ENCODE measurements at regions not wholly inside any gene's neighbourhood (a gene's known extent, or its start where the extent isn't known, plus 50 kb on each side); places are given as distances from the start of the nearest gene placed in this dataset.

DNA sequence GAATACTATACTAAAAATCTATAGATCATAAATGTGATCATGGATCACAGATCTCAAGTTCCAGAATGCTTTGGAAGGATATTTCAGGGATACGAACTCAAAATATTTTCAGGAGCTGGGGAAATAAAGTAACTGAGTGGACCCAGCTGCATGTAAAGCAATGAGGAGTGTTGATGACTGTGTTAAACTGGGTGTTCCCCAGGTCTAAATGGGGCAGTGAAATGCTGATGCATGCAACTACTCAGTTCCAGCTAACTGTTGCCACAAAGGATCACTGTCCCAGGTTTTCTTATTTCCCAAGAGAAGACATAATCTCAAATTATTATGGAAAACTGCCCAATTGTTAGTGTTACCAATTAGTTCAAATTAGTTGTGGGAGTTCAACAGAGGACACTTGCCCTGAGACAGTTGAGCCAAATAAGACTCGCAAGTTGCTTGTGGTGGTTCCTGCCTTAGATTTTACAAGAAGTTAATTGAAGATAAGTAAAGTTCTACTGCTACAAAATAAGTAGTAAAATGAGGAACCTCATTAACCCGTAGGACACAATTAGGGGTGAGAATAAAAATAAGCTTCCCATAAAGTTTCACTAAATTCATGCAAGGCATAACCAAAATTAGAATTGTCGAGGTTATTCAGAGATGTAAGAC, 66.3 kb upstream of the IL12A start:
- DNase-seq = no peak

DNA sequence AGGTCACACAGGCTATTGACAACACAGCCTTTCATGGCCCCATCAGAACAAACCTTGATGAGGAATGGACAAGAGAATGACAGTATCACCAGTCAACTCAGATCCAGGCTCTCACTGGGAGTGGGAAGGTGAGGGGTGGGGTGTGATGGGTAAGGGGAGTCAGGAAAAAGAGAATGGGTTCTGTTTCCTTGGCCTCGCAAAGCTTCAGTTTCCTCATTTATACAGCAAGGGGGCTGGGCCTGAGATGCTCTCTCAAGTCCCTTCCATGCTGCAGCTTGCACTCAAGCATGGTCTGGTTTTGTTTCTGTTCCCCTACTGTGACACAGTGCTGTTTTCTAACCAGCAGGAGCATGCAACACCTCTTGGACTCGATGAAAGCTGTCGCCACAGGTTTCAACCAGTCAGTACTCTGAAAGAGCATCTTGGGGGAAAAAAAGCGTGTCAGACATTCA, 65.7 kb upstream of the IL12A start:
- no peak for DNase-seq

DNA sequence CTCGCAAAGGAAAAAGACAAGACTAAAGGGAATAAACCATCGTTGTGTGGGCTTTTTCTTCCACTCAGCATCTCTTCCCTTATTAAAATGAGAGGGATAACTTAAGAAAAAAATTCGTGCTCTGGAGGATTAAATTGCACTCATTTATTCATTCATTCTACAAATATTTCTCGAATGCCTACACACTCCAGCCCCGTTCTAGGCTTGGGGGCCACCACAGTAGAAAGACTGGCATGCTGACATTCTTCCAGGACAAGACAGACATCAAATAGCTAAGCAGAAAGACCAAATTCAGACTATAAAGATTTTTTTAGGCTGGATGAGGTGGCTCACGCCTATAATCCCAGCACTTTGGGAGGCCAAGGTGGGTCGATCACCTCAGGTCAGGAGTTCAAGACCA, 65.3 kb upstream of the IL12A start:
- DNase-seq = no peak

DNA sequence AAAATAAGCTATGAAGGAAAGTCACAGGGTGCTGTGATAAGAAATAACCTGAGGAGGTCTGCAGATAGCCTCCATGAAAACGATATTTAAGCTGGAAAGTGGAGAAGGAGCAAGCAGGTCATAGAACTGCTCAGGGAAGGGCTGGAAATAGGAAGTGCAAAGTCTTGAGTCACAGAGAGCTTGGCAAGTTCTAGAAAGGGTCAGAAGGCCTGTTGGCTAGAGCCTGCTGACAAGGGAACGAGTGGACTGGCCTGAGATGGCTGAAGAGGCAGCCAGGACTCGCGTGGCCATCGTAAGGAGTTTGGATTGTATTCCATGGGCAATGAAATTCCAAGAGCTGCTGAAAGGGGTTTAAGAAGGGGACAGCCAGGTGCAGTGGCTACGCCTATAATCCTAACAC, 64.7 kb upstream of the IL12A start:
- no peak for DNase-seq

DNA sequence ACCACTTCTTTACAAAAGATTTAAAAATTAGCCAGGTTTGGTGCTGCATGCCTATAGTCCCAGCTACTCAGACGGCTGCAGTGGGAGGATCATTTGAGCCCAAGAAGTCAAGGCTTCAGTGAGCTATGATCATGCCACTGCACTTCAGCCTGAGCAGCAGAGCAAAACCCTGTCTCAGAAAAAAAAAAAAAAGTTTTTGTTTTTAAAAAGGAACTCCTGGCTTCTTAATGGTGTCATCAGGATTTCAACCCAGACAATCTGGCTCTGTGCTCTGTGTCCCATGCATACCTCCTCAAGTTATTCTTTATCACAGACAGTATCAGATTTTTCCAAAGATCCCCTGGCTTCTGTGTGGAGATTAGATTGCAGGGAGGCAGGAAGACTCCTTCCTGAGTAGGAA, 64.2 kb upstream of the IL12A start:
- DNase-seq = no peak

DNA sequence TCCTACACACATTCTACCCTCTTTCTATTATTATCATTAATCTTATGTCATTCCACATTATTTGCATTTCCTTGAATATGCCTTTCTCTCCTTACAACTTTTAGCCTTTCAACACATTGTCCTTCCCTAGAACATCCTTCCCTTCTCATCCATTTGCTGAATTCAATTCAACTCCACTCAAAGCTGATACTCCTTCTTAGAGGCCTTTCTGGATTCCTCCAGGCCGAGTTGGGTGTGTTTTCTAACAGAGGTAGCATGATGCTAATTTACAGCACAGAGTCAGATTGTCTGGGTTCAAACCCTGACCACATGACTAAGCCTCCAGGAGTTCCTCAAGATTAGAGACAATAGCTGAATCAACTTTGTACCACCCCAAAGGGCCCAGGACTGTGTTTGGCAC, 63.4 kb upstream of the IL12A start:
- no peak for DNase-seq

DNA sequence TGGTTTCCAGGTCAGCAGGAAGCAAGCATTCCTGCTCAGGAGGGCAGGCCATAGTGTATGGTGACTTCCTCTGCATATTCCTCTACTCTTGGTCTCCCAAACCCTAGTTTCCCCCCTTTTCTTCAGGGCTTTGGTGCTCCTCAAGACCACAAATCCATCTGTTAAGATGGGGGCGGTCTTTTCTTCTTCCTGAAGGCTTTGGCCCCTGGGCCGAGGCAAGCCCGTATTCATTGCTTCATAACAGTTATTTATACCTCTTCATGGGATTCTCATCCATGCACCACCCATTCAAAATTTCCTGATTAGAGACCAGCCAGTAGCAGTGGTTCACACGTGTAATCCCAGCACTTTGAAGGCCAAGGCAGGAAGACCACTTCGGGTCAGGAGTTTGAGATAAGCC, 62.1 kb upstream of the IL12A start:
- no peak for DNase-seq

DNA sequence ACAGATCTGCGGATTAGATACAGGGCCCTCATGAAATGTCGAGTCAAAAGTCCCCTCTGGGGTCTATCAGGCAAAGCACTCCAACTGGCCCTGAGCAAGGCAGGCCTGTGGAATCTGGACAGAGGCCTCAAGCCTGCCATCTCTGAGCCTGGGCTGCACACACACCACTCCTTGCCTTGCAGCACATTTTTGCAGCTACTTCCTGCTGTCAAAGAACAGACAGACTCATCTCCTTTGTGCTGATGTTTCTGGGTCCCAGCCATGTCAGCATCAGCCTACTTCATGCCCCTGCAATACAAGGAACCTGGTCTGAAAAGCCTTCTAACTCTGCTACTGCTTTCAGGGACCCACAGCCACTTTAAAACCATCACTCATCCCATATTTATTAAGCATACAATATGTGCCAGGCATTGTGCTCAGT, 60.6 kb upstream of the IL12A start:
- no peak for DNase-seq

DNA sequence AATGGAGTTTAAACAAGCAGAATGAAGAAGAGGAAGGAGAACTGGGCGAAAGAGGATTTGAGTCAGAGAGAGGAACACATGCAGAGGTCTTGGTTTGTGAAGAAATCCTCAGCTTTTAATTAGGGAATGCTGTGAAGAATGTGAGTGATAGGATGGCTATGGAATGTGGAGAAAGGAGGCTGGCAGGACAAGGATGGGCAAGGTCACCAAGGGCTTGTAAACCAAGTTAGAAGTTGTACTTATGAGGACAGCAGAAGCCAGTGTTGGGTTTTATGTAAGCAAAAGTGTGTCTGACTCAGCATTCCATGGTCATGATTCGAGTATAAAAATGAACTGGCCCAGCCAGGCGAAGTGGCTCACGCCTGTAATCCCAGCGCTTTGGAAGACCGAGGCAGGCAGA, 60.0 kb upstream of the IL12A start:
- DNase-seq = no peak

DNA sequence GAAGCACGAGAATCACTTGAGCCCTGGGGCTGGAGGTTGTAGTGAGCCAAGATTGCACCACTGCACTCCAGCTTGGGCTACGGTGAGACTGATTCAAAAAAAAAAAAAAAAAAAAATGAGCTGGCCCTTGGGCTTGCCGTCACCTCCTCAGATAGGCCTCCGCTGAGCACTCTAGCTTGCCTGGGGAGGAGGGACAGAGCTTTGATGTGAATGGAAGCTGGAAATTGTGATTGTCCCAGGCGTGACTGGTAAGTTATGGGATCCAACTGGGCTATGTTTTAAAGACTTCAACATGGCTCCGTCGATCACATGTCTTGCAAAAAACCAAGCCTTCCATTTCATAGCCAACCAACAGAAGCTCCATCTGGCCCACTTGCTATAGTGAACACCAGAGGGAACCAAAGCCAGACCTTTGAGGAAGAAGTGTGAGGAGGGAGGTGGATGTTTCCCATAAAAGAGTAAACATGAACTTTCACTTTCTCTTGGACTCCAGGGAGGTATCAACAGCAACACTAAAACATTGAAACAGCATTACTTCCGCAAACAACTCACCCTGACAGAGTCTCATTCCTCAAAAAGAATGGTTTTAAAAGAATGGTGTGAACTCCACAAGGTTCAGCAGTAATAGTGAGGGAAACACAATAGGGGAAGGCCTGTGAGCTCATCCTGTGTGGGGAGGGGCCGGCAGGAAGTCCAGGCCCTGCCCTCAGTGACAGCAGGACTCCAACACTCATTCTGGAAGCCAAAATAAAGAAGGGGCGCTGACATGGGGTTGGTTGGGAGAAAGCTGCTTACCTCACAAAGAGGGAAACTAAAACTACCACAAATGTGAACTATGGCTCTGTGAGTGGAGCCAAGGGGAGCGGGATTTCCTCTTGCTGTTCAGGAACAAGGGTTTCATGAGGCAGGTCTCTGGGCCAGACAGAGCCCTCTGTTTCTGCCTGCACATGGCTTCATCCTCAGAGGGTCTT, 59.2 kb upstream of the IL12A start:
- DNase-seq = no peak

DNA sequence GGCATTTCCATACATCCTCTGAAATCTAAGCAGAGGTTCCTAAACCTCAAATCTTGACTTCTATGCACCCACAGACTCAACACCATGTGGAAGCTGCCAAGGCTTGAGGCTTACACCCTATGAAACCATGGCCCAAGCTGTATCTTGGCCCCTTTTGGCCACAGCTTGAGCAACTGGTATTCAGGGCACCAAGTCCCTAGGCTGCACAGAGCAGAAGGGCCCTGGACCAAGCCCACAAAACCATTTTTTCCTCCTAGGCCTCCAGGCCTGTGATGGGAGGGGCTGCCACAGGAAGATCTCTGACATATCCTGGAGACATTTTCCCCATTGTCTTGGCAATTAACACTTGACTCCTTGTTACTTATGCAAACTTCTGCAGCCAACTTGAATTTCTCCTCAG, 54.4 kb upstream of the IL12A start:
- DNase-seq = no peak

DNA sequence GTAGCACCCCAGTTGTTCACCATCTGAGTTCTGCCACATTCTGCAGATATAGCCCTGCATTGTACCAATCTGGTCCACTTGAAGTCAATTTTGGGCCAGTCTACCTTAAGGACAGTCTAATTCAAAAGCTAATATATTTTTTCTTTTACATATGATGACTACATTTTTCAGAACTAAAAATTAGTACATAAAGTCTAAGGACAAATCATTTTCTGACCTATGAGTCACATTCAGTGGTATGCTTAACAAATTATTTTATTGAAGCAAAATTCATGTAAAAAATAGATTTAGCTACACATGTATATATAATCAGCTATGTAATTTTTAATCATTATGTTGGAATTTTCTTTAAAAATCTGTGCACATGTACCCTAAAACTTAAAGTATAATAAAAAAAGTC, 52.1 kb upstream of the IL12A start:
- DNase-seq = no peak

DNA sequence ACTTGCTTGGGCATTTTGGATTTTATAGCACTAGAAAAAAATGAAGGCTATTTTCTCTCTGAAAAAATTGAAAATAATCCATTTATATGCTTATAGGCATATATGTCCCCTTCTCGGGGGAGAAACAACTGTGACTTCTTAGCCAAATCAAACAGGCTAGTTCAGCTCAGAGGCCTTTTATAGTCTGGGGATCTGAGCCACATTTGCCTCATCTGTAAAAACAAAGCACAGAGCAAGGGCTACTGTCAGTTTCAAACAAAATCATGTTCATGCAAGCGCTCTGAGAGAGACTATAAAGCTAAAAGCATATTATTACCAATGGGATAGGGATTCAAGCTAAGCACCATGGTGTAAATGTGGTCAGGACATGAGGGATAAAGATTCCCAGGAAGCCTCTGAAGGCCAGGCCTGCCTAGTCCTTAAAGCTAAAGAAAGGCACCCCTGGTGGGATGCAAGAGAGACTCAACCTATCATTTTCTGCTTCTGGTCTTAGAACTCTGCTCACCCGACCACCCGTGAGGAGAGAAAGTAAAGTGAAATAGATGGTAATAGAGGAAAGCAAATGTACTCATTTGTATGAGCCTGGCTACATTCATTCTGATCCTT, 51.0 kb upstream of the IL12A start:
- DNase-seq = no peak

DNA sequence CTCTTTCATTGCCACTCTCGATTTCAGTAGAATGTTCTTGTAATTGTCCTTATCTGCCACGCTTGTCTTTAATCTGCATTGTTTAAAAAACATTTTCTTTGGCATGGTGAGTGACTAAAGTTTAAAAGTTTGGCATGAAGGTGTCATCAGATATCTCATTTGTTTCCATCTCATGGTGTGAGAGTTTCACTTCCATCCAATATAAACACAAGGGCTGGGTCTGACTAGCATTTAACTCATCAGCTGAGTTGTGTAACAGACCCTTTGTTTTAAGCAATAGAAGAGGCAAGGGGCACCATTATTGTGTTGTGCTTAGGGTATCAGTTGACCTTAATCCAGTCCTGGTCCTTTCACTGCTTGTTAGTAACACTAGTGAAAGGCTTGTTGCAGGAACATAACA, 49.9 kb upstream of the IL12A start:
- DNase-seq = no peak
